Testis (tissue), 2 donors: ENCODE measurements at regions not wholly inside any gene's neighbourhood (a gene's known extent, or its start where the extent isn't known, plus 50 kb on each side); places are given as distances from the start of the nearest gene placed in this dataset.

ENCODE experiments used
- DNase-seq: peaks from one replicate; pipeline ENCODE4 v3.0.0-alpha.2; 2019
- H3K27ac ChIP-seq, 2 donors: fragments of 200-600 bp; sonication (generic); one replicate each; pipeline ENCODE4 v1.5.1; 2019
- H3K27me3 ChIP-seq: fragments of 200-600 bp; sonication (generic); one replicate; pipeline ENCODE4 v1.5.1; 2019
- H3K36me3 ChIP-seq: fragments of 200-600 bp; sonication (generic); one replicate; pipeline ENCODE4 v1.5.1; 2017; ENCODE audit warnings: low read depth; ENCODE audit errors: missing control alignments
- H3K4me1 ChIP-seq: fragments of 200-600 bp; sonication (generic); one replicate; pipeline ENCODE4 v1.5.1; 2019
- H3K4me3 ChIP-seq, 2 donors: fragments of 200-600 bp; sonication (generic); one replicate each; pipeline ENCODE4 v1.5.1; 2017 to 2019
- H3K9me3 ChIP-seq: fragments of 200-600 bp; sonication (generic); one replicate; pipeline ENCODE4 v1.5.1; 2017
- CTCF ChIP-seq, 3 experiments: fragments of 450-650 bp in 2 of 3; fragments of 200-600 bp in 1 of 3; sonication (generic) in 1 of 3; IDR thresholded peaks; one replicate each; pipeline ENCODE4 v1.5.1; 2016 to 2019; ENCODE audit warnings: antibody characterized with exemption in 3 of 3, mild to moderate bottlenecking in 2 of 3, moderate library complexity in 1 of 3
- POLR2A ChIP-seq: fragments of 450-650 bp; IDR thresholded peaks from one replicate; pipeline ENCODE4 v1.6.1; 2017; ENCODE audit warnings: antibody characterized with exemption, mild to moderate bottlenecking, moderate library complexity
- WGBS, 2 donors: methylation state at CpG; one replicate each; pipeline ENCODE4 v1.1.5; 2018; 5-methylcytosine and 5-hydroxymethylcytosine counted together
- intact Hi-C: fragments of 100-400 bp; cut with DNase I; formaldehyde crosslinking; loops from one replicate; pipeline ENCODE4 v1.15.1; 2023; ENCODE audit warnings: low total_unique reads

- 70 to 73% methylated on average over 6 of the region's 6 CpGs for WGBS, 2 donors
- H3K4me3 ChIP-seq = no peak overlapping the region
- no peaks in the 10 kb centered on the region for H3K36me3 ChIP-seq
- H3K27ac ChIP-seq = no peak overlapping the region
- intact Hi-C loops = no loop called here
- no peak for TF ChIP-seq CTCF (IDR thresholded peaks at IDR 0.05)
- TF ChIP-seq POLR2A = no peak
- no peaks in the 10 kb centered on the region for H3K9me3 ChIP-seq
- H3K27me3 ChIP-seq = no peaks in the 10 kb centered on the region
- no peaks in the 10 kb centered on the region for H3K4me1 ChIP-seq
- no peak for DNase-seq
Observed at GRCh38 chr5:125125031-125125823, 378.8 kb upstream of the ZNF608 start.

GRCh38 chr5:125126050-125126449 lies 379.6 kb upstream of the ZNF608 start:
- Histone ChIP-seq H3K4me3 (no peak overlapping the region), H3K27ac (no peak overlapping the region)
- intact Hi-C loops = no loop called here

GRCh38 chr5:125129151-125129806 lies 382.8 kb upstream of the ZNF608 start:
- Histone ChIP-seq H3K27ac (no peak overlapping the region), H3K9me3 (no peaks in the 10 kb centered on the region), H3K4me3 (no peak overlapping the region), H3K4me1 (no peaks in the 10 kb centered on the region), H3K27me3 (no peaks in the 10 kb centered on the region), H3K36me3 (no peaks in the 10 kb centered on the region)
- intact Hi-C loops = no loop called here
- TF ChIP-seq POLR2A (no peak), CTCF (IDR thresholded peaks at IDR 0.05) (no peak)
- DNase-seq = no peak
- 91 to 98% methylated on average over 4 of the region's 4 CpGs for WGBS, 2 donors

More at GRCh38 chr5:125126050-125126449, 379.6 kb upstream of the ZNF608 start:
- TF ChIP-seq POLR2A (no peak), CTCF (IDR thresholded peaks at IDR 0.05) (no peak)
- no peaks in the 10 kb centered on the region for H3K9me3 ChIP-seq
- no peaks in the 10 kb centered on the region for H3K27me3 ChIP-seq
- no peaks in the 10 kb centered on the region for H3K36me3 ChIP-seq
- no peaks in the 10 kb centered on the region for H3K4me1 ChIP-seq
- no peak for DNase-seq

- TF ChIP-seq CTCF (IDR thresholded peaks at IDR 0.05) = no peak
- no peak for TF ChIP-seq POLR2A
- Histone ChIP-seq H3K4me1 (no peaks in the 10 kb centered on the region), H3K4me3 (no peak overlapping the region), H3K9me3 (no peaks in the 10 kb centered on the region), H3K27me3 (no peaks in the 10 kb centered on the region), H3K27ac (no peak overlapping the region), H3K36me3 (no peaks in the 10 kb centered on the region)
- 95 to 97% methylated on average over 2 of the region's 2 CpGs for WGBS, 2 donors
- intact Hi-C loops = no loop called here
- DNase-seq = no peak
Observed at GRCh38 chr5:125130591-125130990, 384.2 kb upstream of the ZNF608 start.
